Common myeloid progenitor, CD34-positive (primary cell): ENCODE measurements at regions not wholly inside any gene's neighbourhood (a gene's known extent, or its start where the extent isn't known, plus 50 kb on each side); places are given as distances from the start of the nearest gene placed in this dataset.

Source experiments
- CTCF ChIA-PET: fragments of 350-600 bp; sonication (Branson Sonifier 250); formaldehyde crosslinking; loops from one replicate; lab custom pipeline; 2021; ENCODE audit warnings: antibody characterized with exemption; lab: Charles Lee
- POLR2A ChIA-PET: fragments of 350-600 bp; sonication (Branson Sonifier 250); formaldehyde crosslinking; loops from one replicate; lab custom pipeline; 2021; ENCODE audit warnings: antibody characterized with exemption; lab: Charles Lee
- DNase-seq, 3 donors: peaks; one replicate each; pipeline versions ENCODE4 v3.0.0 to v3.0.0-alpha.2; 2013
- H3K27ac ChIP-seq, 2 experiments: 1 replicate in 1 of 2; 2 replicates in 1 of 2; pipeline ENCODE4 v1.7.0; 2013; ENCODE audit warnings: inconsistent platforms in 2 of 2, low read length in 2 of 2, mild to moderate bottlenecking in 2 of 2, low read depth in 1 of 2, moderate library complexity in 1 of 2; ENCODE audit not compliant: severe bottlenecking in 2 of 2, insufficient read depth in 1 of 2, poor library complexity in 1 of 2
- H3K27me3 ChIP-seq, 5 experiments: replicated peaks in 2 of 5; 1 replicate in 3 of 5; 2 replicates in 2 of 5; pipeline versions ENCODE4 v1.6.1 to v1.7.0; 2013; ENCODE audit warnings: low read length in 4 of 5, mild to moderate bottlenecking in 2 of 5, moderate library complexity in 2 of 5, inconsistent platforms in 1 of 5; ENCODE audit not compliant: insufficient read depth in 5 of 5, control insufficient read depth in 4 of 5
- H3K36me3 ChIP-seq, 4 experiments: 1 replicate in 2 of 4; 2 replicates in 2 of 4; pipeline versions ENCODE4 v1.6.1 to v1.7.0; 2013; ENCODE audit warnings: low read length in 3 of 4, control low read depth in 1 of 4, mild to moderate bottlenecking in 1 of 4; ENCODE audit not compliant: control insufficient read depth in 4 of 4, insufficient read depth in 4 of 4
- H3K4me1 ChIP-seq, 4 experiments: 1 replicate in 3 of 4; 2 replicates in 1 of 4; pipeline versions ENCODE4 v1.6.1 to v1.7.1; 2013; ENCODE audit warnings: low read length in 3 of 4, mild to moderate bottlenecking in 3 of 4, control low read depth in 1 of 4, inconsistent platforms in 1 of 4, moderate library complexity in 1 of 4; ENCODE audit not compliant: control insufficient read depth in 4 of 4, insufficient read depth in 4 of 4; ENCODE audit errors: control extremely low read depth in 1 of 4
- H3K4me3 ChIP-seq, 7 experiments: 1 replicate in 4 of 7; 2 replicates in 3 of 7; pipeline versions ENCODE4 v1.5.1 to v1.7.0; 2013; ENCODE audit warnings: mild to moderate bottlenecking in 7 of 7, low read length in 6 of 7, moderate library complexity in 6 of 7, inconsistent platforms in 2 of 7, low read depth in 2 of 7, control low read depth in 1 of 7; ENCODE audit not compliant: insufficient read depth in 4 of 7, control insufficient read depth in 1 of 7; ENCODE audit errors: extremely low read depth in 1 of 7
- H3K9me3 ChIP-seq, 5 experiments: 1 replicate in 4 of 5; 2 replicates in 1 of 5; pipeline versions ENCODE4 v1.6.1 to v1.7.1; 2013; ENCODE audit warnings: low read length in 4 of 5, mild to moderate bottlenecking in 2 of 5, inconsistent platforms in 1 of 5, low read depth in 1 of 5, moderate library complexity in 1 of 5; ENCODE audit not compliant: control insufficient read depth in 4 of 5, insufficient read depth in 2 of 5; ENCODE audit errors: control extremely low read depth in 1 of 5
- WGBS: methylation state at CpG from one replicate; pipeline ENCODE4 v1.1.5; 2013; ENCODE audit not compliant: insufficient coverage; 5-methylcytosine and 5-hydroxymethylcytosine counted together

DNA sequence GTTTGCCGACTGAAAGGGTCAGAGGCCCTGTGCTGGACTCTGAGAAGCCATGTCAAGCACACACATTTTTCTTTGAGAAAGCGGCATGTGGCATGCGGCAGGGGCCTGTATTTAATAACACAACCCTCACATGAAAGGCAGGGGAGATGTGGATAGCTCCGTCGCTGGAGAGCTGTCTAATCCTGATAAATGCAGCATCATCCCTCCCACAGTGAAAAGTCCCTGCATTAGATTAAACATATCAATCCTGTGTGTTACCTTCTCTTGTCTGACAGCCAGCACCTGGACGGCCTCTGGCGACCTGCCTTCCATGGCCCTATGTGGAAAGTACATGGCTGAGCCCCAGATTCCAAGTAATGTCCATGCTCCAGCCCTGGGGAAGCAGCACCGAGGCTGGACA is 313.0 kb upstream of the AJAP1 start:
- Histone ChIP-seq H3K27me3 (no peaks in the 10 kb centered on the region), H3K9me3 (peaks cover 0 to 14% (median 0%) of the 10 kb centered on the region in 5 experiments), H3K4me3 (no peak overlapping the region), H3K4me1 (no peaks in the 10 kb centered on the region), H3K36me3 (no peaks in the 10 kb centered on the region), H3K27ac (no peak overlapping the region)
- DNase-seq = no peak
- POLR2A ChIA-PET = no interaction called here
- WGBS = 79% methylated on average over 5 of the region's 8 CpGs
- CTCF ChIA-PET = no interaction called here

DNA sequence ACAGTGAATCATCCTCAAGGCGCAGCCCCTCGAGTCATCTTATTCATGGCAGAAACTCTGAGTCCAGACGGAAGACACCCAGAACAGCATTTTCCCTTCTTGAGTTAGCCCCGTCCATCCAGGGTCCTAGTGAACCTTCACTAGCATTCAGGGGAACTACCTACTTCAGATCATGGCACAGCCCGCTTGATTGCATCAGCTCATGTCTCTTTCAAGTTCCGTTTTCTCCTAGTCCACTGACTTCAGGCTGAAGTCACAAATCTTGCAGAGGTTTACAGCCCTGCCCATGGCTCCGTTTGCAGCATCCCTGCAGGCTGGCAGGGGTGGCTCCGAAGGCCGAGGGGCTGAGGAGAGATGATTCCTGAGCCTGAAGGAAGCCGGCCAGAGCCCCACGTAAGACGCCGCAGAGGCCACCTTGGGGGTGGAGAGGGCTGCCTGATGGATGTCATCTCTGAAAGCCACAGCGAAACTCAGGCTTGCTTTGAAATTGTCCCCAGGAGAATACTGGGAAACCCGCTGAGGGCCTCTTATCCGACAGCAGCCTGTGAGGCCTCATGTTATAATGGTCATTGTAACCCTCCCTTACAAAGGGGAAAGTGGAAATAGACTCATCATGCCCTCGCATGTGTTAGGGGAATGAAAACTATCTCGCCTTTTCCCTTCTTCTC is 310.2 kb upstream of the AJAP1 start:
- Histone ChIP-seq H3K9me3 (peaks cover 0 to 16% (median 0%) of the 10 kb centered on the region in 5 experiments), H3K4me3 (no peak overlapping the region), H3K36me3 (no peaks in the 10 kb centered on the region), H3K27ac (no peak overlapping the region), H3K27me3 (peaks cover 0 to 2% (median 0%) of the 10 kb centered on the region in 5 experiments), H3K4me1 (no peaks in the 10 kb centered on the region)
- ChIA-PET CTCF (no interaction called here), POLR2A (no interaction called here)
- DNase-seq = no peak
- 83% methylated on average over 17 of the region's 18 CpGs for WGBS

DNA sequence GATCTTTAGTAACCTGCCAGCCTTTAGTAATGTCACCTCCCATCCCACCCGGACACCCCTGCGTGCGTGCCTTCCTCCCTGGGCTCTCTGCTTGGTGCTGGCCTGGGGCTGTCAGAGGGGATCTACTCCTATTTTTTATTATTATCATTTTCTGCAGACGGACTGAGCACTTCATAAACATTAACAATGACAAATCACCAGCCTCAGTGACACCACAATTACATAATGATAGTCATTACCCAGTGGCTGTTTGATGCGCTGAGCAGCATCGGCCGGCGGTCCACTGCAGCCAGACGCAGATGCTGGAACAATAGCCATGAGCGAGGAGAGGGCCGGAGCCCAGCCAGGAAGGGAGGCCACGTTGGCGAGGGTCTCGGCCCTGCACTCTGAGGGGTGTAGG is 309.3 kb upstream of the AJAP1 start:
- POLR2A ChIA-PET = no interaction called here
- Histone ChIP-seq H3K27ac (no peak overlapping the region), H3K4me1 (no peaks in the 10 kb centered on the region), H3K27me3 (peaks cover 0 to 2% (median 0%) of the 10 kb centered on the region in 5 experiments), H3K36me3 (no peaks in the 10 kb centered on the region), H3K4me3 (no peak overlapping the region), H3K9me3 (peaks cover 0 to 17% (median 0%) of the 10 kb centered on the region in 5 experiments)
- DNase-seq = no peak
- CTCF ChIA-PET = no interaction called here
- 71% methylated on average over 10 of the region's 14 CpGs for WGBS

- H3K9me3 ChIP-seq = peaks cover 0 to 13% (median 0%) of the 10 kb centered on the region in 5 experiments
- H3K4me3 ChIP-seq = no peak overlapping the region
- H3K27me3 ChIP-seq = peaks cover 0 to 2% (median 0%) of the 10 kb centered on the region in 5 experiments
- WGBS = 57% methylated on average over 2 of the region's 4 CpGs
- POLR2A ChIA-PET = interaction anchor here (0.7 kb wide), 1 partner anchor 11 kb away, joined by 5 read pairs; no protein-coding TSS in a partner anchor
- no peaks in the 10 kb centered on the region for H3K36me3 ChIP-seq
- no peak for DNase-seq
- H3K4me1 ChIP-seq = no peaks in the 10 kb centered on the region
- H3K27ac ChIP-seq = no peak overlapping the region
- CTCF ChIA-PET = no interaction called here
These were observed 308.3 kb upstream of the AJAP1 start for GRCh38 chr1:4346131-4346530.

- POLR2A ChIA-PET = no interaction called here
- no peak for DNase-seq
- Histone ChIP-seq H3K4me1 (no peaks in the 10 kb centered on the region), H3K27me3 (peaks cover 0 to 9% (median 0%) of the 10 kb centered on the region in 5 experiments), H3K9me3 (peaks cover 0 to 4% (median 0%) of the 10 kb centered on the region in 5 experiments), H3K4me3 (no peak overlapping the region), H3K36me3 (no peaks in the 10 kb centered on the region), H3K27ac (no peak overlapping the region)
- CTCF ChIA-PET = no interaction called here
- WGBS = 94% methylated on average over 5 of the region's 6 CpGs
These were observed 303.0 kb upstream of the AJAP1 start for GRCh38 chr1:4351453-4351852.

- ChIA-PET CTCF (no interaction called here), POLR2A (no interaction called here)
- Histone ChIP-seq H3K36me3 (no peaks in the 10 kb centered on the region), H3K4me3 (no peak overlapping the region), H3K27ac (no peak overlapping the region), H3K27me3 (peaks cover 0 to 13% (median 0%) of the 10 kb centered on the region in 5 experiments), H3K4me1 (no peaks in the 10 kb centered on the region), H3K9me3 (peaks cover 0 to 4% (median 0%) of the 10 kb centered on the region in 5 experiments)
- no peak for DNase-seq
- WGBS = 89% methylated on average over 12 of the region's 13 CpGs
These were observed 301.1 kb upstream of the AJAP1 start for GRCh38 chr1:4353090-4353856.

GRCh38 chr1:4355839-4356238 is 298.6 kb upstream of the AJAP1 start:
- peaks cover 0 to 13% (median 1%) of the 10 kb centered on the region in 5 experiments for H3K27me3 ChIP-seq
- H3K4me1 ChIP-seq = no peaks in the 10 kb centered on the region
- 72% methylated on average over 3 of the region's 6 CpGs for WGBS
- no peak for DNase-seq
- no peaks in the 10 kb centered on the region for H3K36me3 ChIP-seq
- H3K9me3 ChIP-seq = no peaks in the 10 kb centered on the region
- no peak overlapping the region for H3K4me3 ChIP-seq
- H3K27ac ChIP-seq = no peak overlapping the region
- ChIA-PET POLR2A (no interaction called here), CTCF (no interaction called here)
